Transverse colon (tissue), 4 donors: ENCODE measurements at regions not wholly inside any gene's neighbourhood (a gene's known extent, or its start where the extent isn't known, plus 50 kb on each side); places are given as distances from the start of the nearest gene placed in this dataset.

Experiments
- DNase-seq: peaks from one replicate; pipeline ENCODE4 v3.0.0-alpha.2; 2019
- H3K27ac ChIP-seq, 4 donors: fragments of 200-600 bp; sonication (generic); 2 replicates each; pipeline ENCODE4 v1.5.1; 2016 to 2018; ENCODE audit warnings: inconsistent platforms in 4 of 4
- H3K27me3 ChIP-seq: fragments of 200-600 bp; sonication (generic); 2 replicates; pipeline ENCODE4 v1.5.1; 2017; ENCODE audit warnings: inconsistent platforms
- H3K36me3 ChIP-seq, 4 donors: fragments of 200-600 bp; sonication (generic); 2 replicates each; pipeline ENCODE4 v1.5.1; 2017 to 2019; ENCODE audit warnings: inconsistent platforms in 4 of 4
- H3K4me1 ChIP-seq, 4 donors: fragments of 200-600 bp; sonication (generic); 2 replicates each; pipeline ENCODE4 v1.5.1; 2017 to 2020; ENCODE audit warnings: inconsistent platforms in 4 of 4
- H3K4me3 ChIP-seq, 4 donors: fragments of 200-600 bp; sonication (generic); 1 replicate in 1 of 4; 2 replicates in 3 of 4; pipeline versions ENCODE4 v1.5.1 to v1.6.1; 2017 to 2019; ENCODE audit warnings: inconsistent platforms in 4 of 4
- H3K9me3 ChIP-seq, 2 donors: fragments of 200-600 bp; sonication (generic); 2 replicates each; pipeline ENCODE4 v1.5.1; 2017 to 2019; ENCODE audit warnings: inconsistent platforms in 2 of 2
- EP300 ChIP-seq: sonication (generic); formaldehyde crosslinking; IDR thresholded peaks from one replicate; pipeline ENCODE4 v1.6.1; 2017; ENCODE audit warnings: antibody characterized with exemption, low read depth
- POLR2A ChIP-seq: fragments of 450-650 bp; IDR thresholded peaks from one replicate; pipeline ENCODE4 v1.6.1; 2016; ENCODE audit warnings: antibody characterized with exemption, mild to moderate bottlenecking, moderate library complexity
- POLR2AphosphoS5 ChIP-seq, 3 donors: sonication (generic); formaldehyde crosslinking; IDR thresholded peaks; one replicate each; pipeline ENCODE4 v1.6.1; 2016; ENCODE audit warnings: antibody characterized with exemption in 3 of 3
- WGBS, 2 donors: methylation state at CpG; one replicate each; pipeline ENCODE4 v1.1.5; 2018; ENCODE audit warnings: low coverage in 1 of 2; 5-methylcytosine and 5-hydroxymethylcytosine counted together
- in situ Hi-C, 4 donors: fragments of 200-750 bp; cut with MboI; loops; one replicate each; pipeline versions ENCODE4 v1.15.0 to v1.15.1; 2017; ENCODE audit warnings: low sequenced_read_pairs in 3 of 4, low pct_ligation_motif_present in 1 of 4, low pct_unique_long_range_greater_than_20kb in 1 of 4
- intact Hi-C: fragments of 100-400 bp; cut with DNase I; formaldehyde crosslinking; loops from one replicate; pipeline ENCODE4 v1.15.1; 2023; ENCODE audit warnings: low total_unique reads
- TF ChIP-seq, protein P1 (sequence below), 5 experiments: fragments of 200-600 bp in 3 of 5; fragments of 450-650 bp in 2 of 5; sonication (generic) in 3 of 5; IDR thresholded peaks; 1 replicate in 2 of 5; 2 replicates in 3 of 5; pipeline ENCODE4 v1.5.1; 2016 to 2017; ENCODE audit warnings: antibody characterized with exemption in 5 of 5, inconsistent platforms in 3 of 5, mild to moderate bottlenecking in 2 of 5, moderate library complexity in 1 of 5

- no peaks in the 10 kb centered on the region for H3K4me1 ChIP-seq
- no peaks in the 10 kb centered on the region for H3K36me3 ChIP-seq
- intact Hi-C loops (no loop called here), in situ Hi-C loops (no loop called here)
- TF ChIP-seq POLR2AphosphoS5 (IDR thresholded peaks at IDR 0.05) (no peak), POLR2A (no peak), EP300 (no peak)
- TF ChIP-seq, protein P1, sequence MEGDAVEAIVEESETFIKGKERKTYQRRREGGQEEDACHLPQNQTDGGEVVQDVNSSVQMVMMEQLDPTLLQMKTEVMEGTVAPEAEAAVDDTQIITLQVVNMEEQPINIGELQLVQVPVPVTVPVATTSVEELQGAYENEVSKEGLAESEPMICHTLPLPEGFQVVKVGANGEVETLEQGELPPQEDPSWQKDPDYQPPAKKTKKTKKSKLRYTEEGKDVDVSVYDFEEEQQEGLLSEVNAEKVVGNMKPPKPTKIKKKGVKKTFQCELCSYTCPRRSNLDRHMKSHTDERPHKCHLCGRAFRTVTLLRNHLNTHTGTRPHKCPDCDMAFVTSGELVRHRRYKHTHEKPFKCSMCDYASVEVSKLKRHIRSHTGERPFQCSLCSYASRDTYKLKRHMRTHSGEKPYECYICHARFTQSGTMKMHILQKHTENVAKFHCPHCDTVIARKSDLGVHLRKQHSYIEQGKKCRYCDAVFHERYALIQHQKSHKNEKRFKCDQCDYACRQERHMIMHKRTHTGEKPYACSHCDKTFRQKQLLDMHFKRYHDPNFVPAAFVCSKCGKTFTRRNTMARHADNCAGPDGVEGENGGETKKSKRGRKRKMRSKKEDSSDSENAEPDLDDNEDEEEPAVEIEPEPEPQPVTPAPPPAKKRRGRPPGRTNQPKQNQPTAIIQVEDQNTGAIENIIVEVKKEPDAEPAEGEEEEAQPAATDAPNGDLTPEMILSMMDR (IDR thresholded peaks at IDR 0.05), result no peak
- no peaks in the 10 kb centered on the region for H3K9me3 ChIP-seq
- H3K4me3 ChIP-seq, result no peak overlapping the region
- no peak for DNase-seq
- H3K27me3 ChIP-seq, result no peaks in the 10 kb centered on the region
- 66 to 69% methylated on average over 5 of the region's 5 CpGs for WGBS, 2 donors
- H3K27ac ChIP-seq, result no peak overlapping the region
Observed at GRCh38 chr4:129531253-129531652, 435.3 kb downstream of the C4orf33 start.

GRCh38 chr4:129532573-129532972 lies 436.6 kb downstream of the C4orf33 start:
- DNase-seq, result no peak
- H3K4me1 ChIP-seq, result no peaks in the 10 kb centered on the region
- no peak overlapping the region for H3K4me3 ChIP-seq
- H3K36me3 ChIP-seq, result no peaks in the 10 kb centered on the region
- H3K27ac ChIP-seq, result no peak overlapping the region
- H3K9me3 ChIP-seq, result no peaks in the 10 kb centered on the region
- in situ Hi-C loops (no loop called here), intact Hi-C loops (no loop called here)
- H3K27me3 ChIP-seq, result no peaks in the 10 kb centered on the region
- 57% methylated on average over 1 of the region's 1 CpG; no CpG with 5 or more reads in 1 of the 2 donors for WGBS, 2 donors
- TF ChIP-seq, protein P1 (IDR thresholded peaks at IDR 0.05), result no peak
- no peak for TF ChIP-seq EP300
- TF ChIP-seq POLR2A, result no peak

DNA sequence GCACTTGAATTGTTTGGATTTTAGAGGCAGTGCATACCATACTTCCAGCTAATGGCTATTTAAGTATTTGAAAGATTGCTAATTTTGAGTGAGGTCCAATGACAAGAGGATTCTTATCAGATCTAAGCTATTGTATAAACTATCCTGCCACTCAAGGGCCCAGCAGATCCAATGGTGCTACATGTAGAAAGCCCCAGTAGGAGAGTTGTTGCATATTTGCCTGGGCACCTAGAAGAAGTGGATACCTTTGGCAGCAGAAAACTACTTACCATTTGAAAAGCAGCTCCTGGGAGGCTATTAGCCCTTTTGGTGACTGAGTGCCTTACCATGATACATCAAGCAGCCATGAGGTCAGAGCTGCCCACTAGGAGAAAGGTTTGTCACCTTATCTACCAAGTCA lies 447.3 kb downstream of the C4orf33 start:
- H3K4me3 ChIP-seq, result no peak overlapping the region
- no peaks in the 10 kb centered on the region for H3K4me1 ChIP-seq
- intact Hi-C loops (no loop called here), in situ Hi-C loops (no loop called here)
- no peak for TF ChIP-seq EP300
- TF ChIP-seq, protein P1 (IDR thresholded peaks at IDR 0.05), result no peak
- no peak for TF ChIP-seq POLR2A
- no peak for TF ChIP-seq POLR2AphosphoS5 (IDR thresholded peaks at IDR 0.05)
- H3K9me3 ChIP-seq, result no peaks in the 10 kb centered on the region
- DNase-seq, result no peak
- no peaks in the 10 kb centered on the region for H3K27me3 ChIP-seq
- no peak overlapping the region for H3K27ac ChIP-seq
- no peaks in the 10 kb centered on the region for H3K36me3 ChIP-seq

- peak; percentile 31 for DNase-seq
- H3K27ac ChIP-seq, result peak overlapping the region in 1 of 4 donors; percentile 24
- no peaks in the 10 kb centered on the region for H3K27me3 ChIP-seq
- no peaks in the 10 kb centered on the region for H3K9me3 ChIP-seq
- no peaks in the 10 kb centered on the region for H3K36me3 ChIP-seq
- WGBS, 2 donors, result 42 to 53% methylated on average over 3 to 5 of the region's 5 CpGs
- TF ChIP-seq POLR2AphosphoS5 (IDR thresholded peaks at IDR 0.05) (peak; percentile 19 to 71 (median 21)), POLR2A (no peak), EP300 (no peak)
- TF ChIP-seq, protein P1 (IDR thresholded peaks at IDR 0.05), result no peak
- no peaks in the 10 kb centered on the region for H3K4me1 ChIP-seq
- intact Hi-C loops (no loop called here), in situ Hi-C loops (no loop called here)
- no peak overlapping the region for H3K4me3 ChIP-seq
Observed at GRCh38 chr4:129545599-129546278, 449.8 kb downstream of the C4orf33 start.
